K562 (cell line): ENCODE measurements at regions not wholly inside any gene's neighbourhood (a gene's known extent, or its start where the extent isn't known, plus 50 kb on each side); places are given as distances from the start of the nearest gene placed in this dataset.

Experiments
- PHF8 ChIP-seq: fragments of 200-600 bp; sonication (generic); IDR thresholded peaks from 2 replicates; pipeline ENCODE4 v1.6.1; 2012; ENCODE audit warnings: mixed run types, mild to moderate bottlenecking, inconsistent platforms, low read length, moderate library complexity, borderline replicate concordance
- POLR2A ChIP-seq: fragments of 450-650 bp; conservative IDR thresholded peaks from 2 replicates; pipeline ENCODE4 v1.6.1; 2016

DNA sequence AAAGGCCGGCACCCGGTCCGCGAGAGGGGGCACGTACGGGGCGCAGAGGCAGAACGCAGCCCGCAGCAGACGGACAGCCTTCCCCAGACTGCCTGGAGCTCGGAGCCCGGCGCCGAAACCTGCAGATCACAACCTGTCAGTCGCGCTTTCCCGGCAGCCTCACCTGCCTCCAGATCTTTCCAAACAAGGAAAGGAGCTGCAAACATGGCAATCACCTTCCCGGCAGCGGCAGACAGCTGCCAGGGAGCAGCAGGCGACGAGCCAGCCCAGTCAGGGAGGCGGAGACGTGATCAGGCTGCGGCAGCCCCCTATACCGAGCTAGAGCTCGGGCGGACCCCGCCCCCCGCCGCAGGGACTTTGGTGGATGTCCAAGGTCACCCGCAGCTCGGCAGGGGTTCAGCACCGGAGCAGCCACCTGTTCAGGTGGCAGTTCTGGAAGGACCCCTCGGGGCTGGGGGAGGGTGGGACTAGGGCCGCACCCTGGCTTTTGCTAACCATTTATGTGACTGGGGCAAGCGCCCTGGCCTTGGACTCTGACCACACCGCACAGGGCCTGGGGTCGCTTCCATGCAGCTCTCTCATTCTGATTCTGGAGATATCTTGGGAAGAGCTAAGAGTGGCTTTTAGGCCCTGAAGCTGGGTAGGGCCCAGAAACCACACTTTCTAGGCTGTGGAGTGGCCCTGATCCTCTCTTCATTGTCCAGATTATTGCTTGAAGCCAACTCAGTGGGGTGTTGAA is 143.8 kb downstream of the NECTIN1 start:
- no peak for TF ChIP-seq POLR2A
- TF ChIP-seq PHF8, result no peak
